ENCODE measurements at regions not wholly inside any gene's neighbourhood (a gene's known extent, or its start where the extent isn't known, plus 50 kb on each side); places are given as distances from the start of the nearest gene placed in this dataset.

- DNase-seq (ENCODE audit: low read depth): no peak
- no peak overlapping the region for H3K4me3 ChIP-seq (ENCODE audit: low read depth, low read length)
Observed at GRCh38 chr6:90947184-90948064, 360.6 kb upstream of the MAP3K7 start.

DNA sequence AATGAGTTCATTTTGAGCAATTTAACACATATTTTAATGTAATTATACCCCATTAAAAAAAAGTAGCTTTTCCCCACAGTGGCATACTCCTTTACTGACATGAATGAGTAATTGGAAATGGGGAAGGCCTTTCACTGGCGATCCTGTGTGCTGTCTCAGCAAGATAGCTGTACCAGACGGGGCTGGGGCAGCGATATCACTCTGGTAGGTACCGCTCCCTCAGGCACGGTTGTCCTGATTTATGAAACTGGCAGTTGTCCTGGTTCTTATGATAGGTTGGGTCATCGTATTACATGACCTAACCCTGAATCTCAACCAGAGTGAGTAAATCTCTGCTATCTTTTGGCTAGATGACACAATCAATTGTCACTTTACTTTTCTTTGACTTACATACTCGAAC lies 355.0 kb upstream of the MAP3K7 start:
- TF ChIP-seq, protein P1, sequence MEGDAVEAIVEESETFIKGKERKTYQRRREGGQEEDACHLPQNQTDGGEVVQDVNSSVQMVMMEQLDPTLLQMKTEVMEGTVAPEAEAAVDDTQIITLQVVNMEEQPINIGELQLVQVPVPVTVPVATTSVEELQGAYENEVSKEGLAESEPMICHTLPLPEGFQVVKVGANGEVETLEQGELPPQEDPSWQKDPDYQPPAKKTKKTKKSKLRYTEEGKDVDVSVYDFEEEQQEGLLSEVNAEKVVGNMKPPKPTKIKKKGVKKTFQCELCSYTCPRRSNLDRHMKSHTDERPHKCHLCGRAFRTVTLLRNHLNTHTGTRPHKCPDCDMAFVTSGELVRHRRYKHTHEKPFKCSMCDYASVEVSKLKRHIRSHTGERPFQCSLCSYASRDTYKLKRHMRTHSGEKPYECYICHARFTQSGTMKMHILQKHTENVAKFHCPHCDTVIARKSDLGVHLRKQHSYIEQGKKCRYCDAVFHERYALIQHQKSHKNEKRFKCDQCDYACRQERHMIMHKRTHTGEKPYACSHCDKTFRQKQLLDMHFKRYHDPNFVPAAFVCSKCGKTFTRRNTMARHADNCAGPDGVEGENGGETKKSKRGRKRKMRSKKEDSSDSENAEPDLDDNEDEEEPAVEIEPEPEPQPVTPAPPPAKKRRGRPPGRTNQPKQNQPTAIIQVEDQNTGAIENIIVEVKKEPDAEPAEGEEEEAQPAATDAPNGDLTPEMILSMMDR (conservative IDR thresholded peaks at IDR 0.05; ENCODE audit: low read depth, low read length): no peak
- no peak for DNase-seq (ENCODE audit: low read depth)
- no peak overlapping the region for H3K4me3 ChIP-seq (ENCODE audit: low read depth, low read length)

More at GRCh38 chr6:90947184-90948064, 360.6 kb upstream of the MAP3K7 start:
- TF ChIP-seq, protein P1 (conservative IDR thresholded peaks at IDR 0.05; ENCODE audit: low read depth, low read length): no peak

DNA sequence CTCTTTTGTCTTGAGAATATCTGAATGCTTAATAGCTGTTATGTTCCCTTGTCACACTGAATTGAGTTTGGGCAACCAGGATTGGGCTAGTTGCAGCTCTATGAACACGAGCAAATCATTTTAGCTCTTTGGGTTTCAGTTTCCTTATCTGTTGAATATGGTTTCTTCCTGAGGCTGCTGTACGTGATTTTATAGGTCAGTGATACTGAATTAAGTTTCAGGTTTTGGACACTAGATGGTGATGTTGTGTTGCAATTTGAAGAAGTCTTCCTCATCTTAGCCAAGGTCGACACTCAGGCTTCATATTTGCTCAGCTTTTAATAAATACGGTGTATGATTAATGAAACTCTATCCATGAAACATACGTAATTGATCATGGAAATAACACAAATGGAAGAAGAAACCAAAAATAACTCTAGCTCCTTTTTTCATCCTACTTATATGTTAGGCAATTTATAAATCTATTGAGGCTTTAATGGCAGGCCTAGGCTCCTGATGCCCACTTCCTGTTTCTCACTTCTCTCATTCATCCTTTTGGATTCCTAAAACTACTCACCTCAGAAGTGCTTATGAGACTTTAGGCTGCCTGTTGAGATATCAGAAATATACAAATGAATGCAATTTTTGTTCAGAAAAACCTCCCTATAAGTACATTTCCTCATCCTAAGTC lies 354.1 kb upstream of the MAP3K7 start:
- H3K4me3 ChIP-seq (ENCODE audit: low read depth, low read length): no peak overlapping the region
- TF ChIP-seq, protein P1 (conservative IDR thresholded peaks at IDR 0.05; ENCODE audit: low read depth, low read length): peak; percentile 52
- peak; percentile 83 for DNase-seq (ENCODE audit: low read depth)

DNA sequence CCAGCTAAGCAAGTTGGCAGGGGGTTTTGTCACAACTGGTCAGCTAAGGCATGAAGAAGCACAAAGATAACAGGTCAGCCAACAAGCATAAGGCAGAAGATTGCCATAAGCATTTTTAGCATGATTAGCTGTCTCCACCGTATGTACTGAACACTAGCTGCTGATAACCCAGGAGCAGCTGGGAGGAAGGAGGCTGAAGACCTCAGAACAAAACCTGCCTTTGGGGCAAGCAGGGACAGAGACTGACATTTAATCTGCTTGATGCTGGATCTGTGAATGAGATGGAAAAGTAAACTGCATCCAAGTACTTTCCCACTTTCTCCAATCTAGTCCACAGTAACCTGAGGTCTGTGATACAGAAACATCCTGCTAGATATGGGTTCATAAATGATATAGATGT lies 353.0 kb upstream of the MAP3K7 start:
- TF ChIP-seq, protein P1 (conservative IDR thresholded peaks at IDR 0.05; ENCODE audit: low read depth, low read length): no peak
- no peak overlapping the region for H3K4me3 ChIP-seq (ENCODE audit: low read depth, low read length)
- DNase-seq (ENCODE audit: low read depth): no peak

DNA sequence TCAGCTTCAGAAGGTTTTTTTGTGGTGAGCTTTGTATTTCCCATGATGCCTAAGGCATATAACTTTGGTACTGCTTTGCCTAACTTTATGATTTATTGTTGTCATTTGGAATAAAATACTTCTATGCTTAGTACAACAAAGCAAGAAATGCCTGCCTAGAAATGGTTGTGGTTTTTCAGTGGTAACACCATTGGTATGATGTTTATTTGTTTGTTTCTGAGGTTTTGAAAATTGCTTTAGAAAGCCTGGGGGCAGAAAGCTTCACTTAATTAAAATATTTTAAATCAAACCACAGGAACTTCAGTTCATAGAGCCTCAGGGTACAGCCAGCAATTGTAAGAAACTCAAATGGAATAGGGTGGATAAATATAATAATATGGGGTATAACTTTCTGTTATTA lies 351.2 kb upstream of the MAP3K7 start:
- no peak overlapping the region for H3K4me3 ChIP-seq (ENCODE audit: low read depth, low read length)
- no peak for DNase-seq (ENCODE audit: low read depth)
- TF ChIP-seq, protein P1 (conservative IDR thresholded peaks at IDR 0.05; ENCODE audit: low read depth, low read length): no peak

DNA sequence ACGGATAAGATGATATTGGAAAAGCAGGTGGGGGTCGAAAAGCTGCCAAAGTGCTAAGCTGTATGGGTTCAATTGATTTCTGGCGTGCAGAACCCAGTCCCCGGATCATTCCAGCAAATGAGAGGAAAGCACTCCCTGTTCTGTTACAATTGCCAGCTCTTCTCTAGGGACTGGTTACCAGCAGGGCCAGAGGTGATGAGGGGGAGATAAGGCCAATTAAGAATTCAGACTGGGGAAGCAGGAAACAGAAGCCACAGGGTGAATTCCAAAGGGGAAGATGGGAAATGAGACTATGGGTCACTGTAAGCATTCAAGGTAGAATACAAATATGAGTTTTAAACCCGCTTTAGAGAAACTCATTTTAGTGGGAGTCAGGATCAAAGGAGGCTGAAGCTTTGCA lies 349.4 kb upstream of the MAP3K7 start:
- DNase-seq (ENCODE audit: low read depth): no peak
- TF ChIP-seq, protein P1 (conservative IDR thresholded peaks at IDR 0.05; ENCODE audit: low read depth, low read length): no peak
- H3K4me3 ChIP-seq (ENCODE audit: low read depth, low read length): no peak overlapping the region
